HCT116 (cell line): ENCODE measurements at regions not wholly inside any gene's neighbourhood (a gene's known extent, or its start where the extent isn't known, plus 50 kb on each side); places are given as distances from the start of the nearest gene placed in this dataset.

Experiments used
- ATAC-seq: fragments of 200-7000 bp; cut with Tn5 transposase; 2 replicates; pipeline ENCODE4 v1.9.1; 2020; ENCODE audit warnings: mild to moderate bottlenecking, moderate library complexity
- BruUV-seq: library from RNA; stranded (reverse); fragments of 400-500 nt; replicated peaks from 2 replicates; lab custom pipeline; 2021; lab: Mats Ljungman, UMichigan
- CTCF ChIA-PET: fragments of 300-600 bp; sonication (Branson Sonifier 250); formaldehyde crosslinking; loops from one replicate; lab custom pipeline; 2021; ENCODE audit warnings: antibody characterized with exemption; lab: Charles Lee
- POLR2A ChIA-PET: fragments of 300-600, 350-600 bp; sonication (Branson Sonifier 250); formaldehyde crosslinking; loops from one replicate; lab custom pipeline; 2021; ENCODE audit warnings: antibody characterized with exemption; lab: Charles Lee
- RAD21 ChIA-PET, 2 experiments: fragments of 300-600 bp; sonication (Branson Sonifier 250); formaldehyde crosslinking; loops; one replicate each; lab custom pipeline; 2023; ENCODE audit warnings: low total read pairs in 2 of 2; ENCODE audit not compliant: uncharacterized antibody in 2 of 2, unreplicated experiment in 2 of 2, low non-redundant PET in 1 of 2; lab: Charles Lee
- DNase-seq: peaks from one replicate; pipeline ENCODE4 v3.0.0-alpha.2; 2010; ENCODE audit warnings: low read depth, low spot score
- H2AFZ ChIP-seq: fragments of 200-600 bp; shearing (Covaris generic), sonication (generic); 2 replicates; pipeline ENCODE4 v1.6.1; 2017; ENCODE audit warnings: low read depth, mixed run types, mixed read lengths, antibody characterized with exemption, low read length; ENCODE audit not compliant: poor library complexity, severe bottlenecking
- H3K27ac ChIP-seq: 2 replicates; pipeline ENCODE4 v1.5.1; 2012; ENCODE audit warnings: low read depth, low read length
- H3K27me3 ChIP-seq: fragments of 200-600 bp; sonication (generic); 2 replicates; pipeline ENCODE4 v1.6.1; 2016; ENCODE audit warnings: mixed run types, low read length, mixed read lengths; ENCODE audit not compliant: insufficient read depth
- H3K36me3 ChIP-seq, 2 experiments: fragments of 200-500 bp in 1 of 2; fragments of 200-600 bp in 1 of 2; sonication (Bioruptor generic) in 1 of 2; sonication (generic) in 1 of 2; 2 replicates each; pipeline versions ENCODE4 v1.5.1 to v1.6.1; 2014 to 2016; ENCODE audit warnings: low read length in 2 of 2, inconsistent platforms in 1 of 2, mixed read lengths in 1 of 2, mixed run types in 1 of 2; ENCODE audit not compliant: insufficient read depth in 2 of 2, control insufficient read depth in 1 of 2
- H3K4me1 ChIP-seq, 2 experiments: fragments of 200-600 bp in 1 of 2; sonication (generic) in 1 of 2; 2 replicates each; pipeline versions ENCODE4 v1.5.1 to v1.6.1; 2012 to 2017; ENCODE audit warnings: low read length in 2 of 2, inconsistent platforms in 1 of 2, mild to moderate bottlenecking in 1 of 2, mixed read lengths in 1 of 2, mixed run types in 1 of 2, moderate library complexity in 1 of 2; ENCODE audit not compliant: insufficient read depth in 2 of 2, control insufficient read depth in 1 of 2
- H3K4me2 ChIP-seq: fragments of 200-600 bp; sonication (generic); 2 replicates; pipeline ENCODE4 v1.6.1; 2017; ENCODE audit warnings: mixed run types, low read length, mixed read lengths
- H3K4me3 ChIP-seq, 2 experiments: fragments of 200-600 bp in 1 of 2; sonication (generic) in 1 of 2; replicated peaks in 1 of 2; 2 replicates each; pipeline ENCODE4 v1.5.1; 2011 to 2016; ENCODE audit warnings: low read length in 2 of 2, control low read depth in 1 of 2, low read depth in 1 of 2, mild to moderate bottlenecking in 1 of 2, mixed read lengths in 1 of 2, mixed run types in 1 of 2
- H3K79me2 ChIP-seq: fragments of 200-600 bp; sonication (generic); 2 replicates; pipeline ENCODE4 v1.6.1; 2017; ENCODE audit warnings: mild to moderate bottlenecking, mixed run types, low read length, moderate library complexity, mixed read lengths; ENCODE audit not compliant: insufficient read depth
- H3K9ac ChIP-seq: fragments of 200-600 bp; sonication (generic); 2 replicates; pipeline ENCODE4 v1.6.1; 2016; ENCODE audit warnings: low read length, mixed read lengths
- H3K9me2 ChIP-seq: fragments of 200-600 bp; sonication (generic), shearing (Covaris generic); 2 replicates; pipeline ENCODE4 v1.6.1; 2017; ENCODE audit warnings: mixed run types, mild to moderate bottlenecking, moderate library complexity; ENCODE audit not compliant: insufficient read depth
- H3K9me3 ChIP-seq, 2 experiments: fragments of 200-500 bp in 1 of 2; fragments of 200-600 bp in 1 of 2; sonication (Bioruptor generic) in 1 of 2; sonication (generic) in 1 of 2; 2 replicates each; pipeline ENCODE4 v1.6.1; 2014 to 2017; ENCODE audit warnings: low read length in 2 of 2, mixed read lengths in 2 of 2, inconsistent platforms in 1 of 2, low read depth in 1 of 2, mild to moderate bottlenecking in 1 of 2, mixed run types in 1 of 2, moderate library complexity in 1 of 2; ENCODE audit not compliant: control insufficient read depth in 1 of 2, insufficient read depth in 1 of 2
- H4K20me1 ChIP-seq: fragments of 200-600 bp; sonication (generic), shearing (Covaris generic); 2 replicates; pipeline ENCODE4 v1.6.1; 2017; ENCODE audit warnings: mixed run types, mild to moderate bottlenecking, moderate library complexity; ENCODE audit not compliant: insufficient read depth
- CBX3 ChIP-seq: IDR thresholded peaks from 2 replicates; pipeline ENCODE4 v1.6.1; 2012; ENCODE audit warnings: low read depth
- CEBPB ChIP-seq: IDR thresholded peaks from 2 replicates; pipeline ENCODE4 v1.6.1; 2012; ENCODE audit warnings: low read depth
- EGR1 ChIP-seq: IDR thresholded peaks from 2 replicates; pipeline ENCODE4 v1.6.1; 2012; ENCODE audit warnings: low read depth
- FOSL1 ChIP-seq: IDR thresholded peaks from 2 replicates; pipeline ENCODE4 v1.6.1; 2012; ENCODE audit warnings: low read depth
- JUND ChIP-seq: IDR thresholded peaks from 2 replicates; pipeline ENCODE4 v1.6.1; 2012
- POLR2A ChIP-seq: IDR thresholded peaks from 2 replicates; pipeline ENCODE4 v1.7.0; 2011; ENCODE audit warnings: borderline replicate concordance; ENCODE audit not compliant: insufficient read depth, insufficient read length; ENCODE audit errors: extremely low read depth
- POLR2AphosphoS5 ChIP-seq: IDR thresholded peaks from 2 replicates; pipeline ENCODE4 v1.6.1; 2011; ENCODE audit warnings: mild to moderate bottlenecking, low read depth, low read length, moderate library complexity
- RAD21 ChIP-seq: IDR thresholded peaks from 2 replicates; pipeline ENCODE4 v1.6.1; 2012; ENCODE audit warnings: low read depth, mild to moderate bottlenecking
- REST ChIP-seq: IDR thresholded peaks from 2 replicates; pipeline ENCODE4 v1.6.1; 2012; ENCODE audit warnings: low read depth
- SIN3A ChIP-seq: IDR thresholded peaks from 2 replicates; pipeline ENCODE4 v1.6.1; 2012; ENCODE audit warnings: low read depth
- SP1 ChIP-seq: IDR thresholded peaks from 2 replicates; pipeline ENCODE4 v1.6.1; 2012; ENCODE audit warnings: low read depth
- SRF ChIP-seq: IDR thresholded peaks from 2 replicates; pipeline ENCODE4 v1.6.1; 2012; ENCODE audit warnings: low read depth
- YY1 ChIP-seq: IDR thresholded peaks from 2 replicates; pipeline ENCODE4 v1.6.1; 2011; ENCODE audit warnings: low read length, low read depth, moderate library complexity, mild to moderate bottlenecking; ENCODE audit not compliant: insufficient replicate concordance; ENCODE audit errors: extremely low read depth
- ZFX ChIP-seq: fragments of 450-650 bp; IDR thresholded peaks from 2 replicates; pipeline ENCODE4 v1.6.1; 2017
- ZNF274 ChIP-seq: fragments of 200-500 bp; sonication (Bioruptor generic); IDR thresholded peaks from 2 replicates; pipeline ENCODE4 v1.6.1; 2014; ENCODE audit warnings: mild to moderate bottlenecking, low read depth, low read length, inconsistent platforms
- intact Hi-C: fragments of 100-400 bp; cut with micrococcal nuclease; formaldehyde crosslinking; loops from 2 replicates; pipeline ENCODE4 v1.10.0; 2022
- TF ChIP-seq, protein P1 (sequence below): IDR thresholded peaks from 2 replicates; pipeline ENCODE4 v1.6.1; 2012

DNA sequence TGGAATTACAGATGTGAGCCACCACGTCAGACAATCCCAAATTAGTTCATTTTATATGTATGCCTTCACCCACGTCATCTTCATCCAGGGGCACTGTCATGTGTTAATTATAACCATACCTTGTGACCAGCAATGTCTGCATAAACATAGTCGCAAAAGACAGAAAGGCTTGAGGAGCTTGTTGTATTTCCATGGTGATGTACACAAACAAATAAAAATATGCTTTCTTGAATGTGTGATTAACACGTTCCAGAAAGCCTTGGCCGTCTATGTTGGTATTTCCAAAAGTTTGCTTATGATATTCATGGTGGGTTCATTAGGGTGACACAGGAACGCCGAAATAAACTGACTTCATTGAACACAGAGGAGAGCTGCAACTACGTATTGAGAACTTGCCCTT is 524.7 kb upstream of the ZNF717 start:
- ATAC-seq (no peak), DNase-seq (no peak)
- TF ChIP-seq EGR1: no peak
- TF ChIP-seq FOSL1: no peak
- no peak for TF ChIP-seq YY1
- no peak for TF ChIP-seq ZFX
- no peak for TF ChIP-seq POLR2AphosphoS5
- TF ChIP-seq RAD21: no peak
- no peak for TF ChIP-seq SP1
- no peak for TF ChIP-seq REST
- TF ChIP-seq POLR2A: no peak
- TF ChIP-seq SIN3A: no peak
- no peak for TF ChIP-seq ZNF274
- TF ChIP-seq JUND: no peak
- TF ChIP-seq SRF: no peak
- TF ChIP-seq, protein P1, sequence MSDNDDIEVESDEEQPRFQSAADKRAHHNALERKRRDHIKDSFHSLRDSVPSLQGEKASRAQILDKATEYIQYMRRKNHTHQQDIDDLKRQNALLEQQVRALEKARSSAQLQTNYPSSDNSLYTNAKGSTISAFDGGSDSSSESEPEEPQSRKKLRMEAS: no peak
- TF ChIP-seq CBX3: no peak
- no peak for TF ChIP-seq CEBPB
- no peak overlapping the region for H2AFZ ChIP-seq
- CTCF ChIA-PET: no interaction called here
- no peaks in the 10 kb centered on the region for H3K27me3 ChIP-seq
- no peaks in the 10 kb centered on the region for H3K79me2 ChIP-seq
- no peak overlapping the region for H3K4me2 ChIP-seq
- peaks cover 12 to 20% of the 10 kb centered on the region in 2 experiments; a peak in 2 of 4 replicates for H3K9me3 ChIP-seq
- intact Hi-C loops: no loop called here
- H3K4me1 ChIP-seq: no peaks in the 10 kb centered on the region
- POLR2A ChIA-PET: no interaction called here
- H3K9ac ChIP-seq: no peak overlapping the region
- H3K9me2 ChIP-seq: no peaks in the 10 kb centered on the region
- no peak overlapping the region for H3K4me3 ChIP-seq
- BruUV-seq: no TSS peak
- RAD21 ChIA-PET: no interaction called here
- H3K36me3 ChIP-seq: no peaks in the 10 kb centered on the region
- no peaks in the 10 kb centered on the region for H4K20me1 ChIP-seq
- H3K27ac ChIP-seq: no peak overlapping the region
